PC-3 (cell line): ENCODE measurements at regions not wholly inside any gene's neighbourhood (a gene's known extent, or its start where the extent isn't known, plus 50 kb on each side); places are given as distances from the start of the nearest gene placed in this dataset.

ENCODE experiments used
- ATAC-seq: fragments of 200-7000 bp; cut with Tn5 transposase; 2 replicates; pipeline ENCODE4 v1.9.1; 2020; ENCODE audit warnings: mild to moderate bottlenecking, moderate library complexity
- BruUV-seq: library from RNA; stranded (reverse); fragments of 400-500 nt; replicated peaks from 2 replicates; lab custom pipeline; 2021; lab: Mats Ljungman, UMichigan
- CTCF ChIA-PET: fragments of 300-600 bp; sonication (Branson Sonifier 250); formaldehyde crosslinking; loops from one replicate; lab custom pipeline; 2022; ENCODE audit warnings: antibody characterized with exemption; lab: Charles Lee
- POLR2A ChIA-PET: fragments of 300-600 bp; sonication (Branson Sonifier 250); formaldehyde crosslinking; loops from one replicate; lab custom pipeline; 2022; ENCODE audit warnings: antibody characterized with exemption; ENCODE audit not compliant: unreplicated experiment; lab: Charles Lee
- DNase-seq: peaks from one replicate; pipeline ENCODE4 v3.0.0-alpha.2; 2015
- H2AFZ ChIP-seq: fragments of 300-600 bp; sonication (generic); 2 replicates; pipeline ENCODE4 v1.6.0; 2016; ENCODE audit warnings: antibody characterized with exemption, low read length
- H3F3A ChIP-seq: fragments of 300-600 bp; sonication (generic); one replicate; pipeline ENCODE4 v1.6.0; 2017; ENCODE audit warnings: antibody characterized with exemption, low read length, control low read depth, mild to moderate bottlenecking; ENCODE audit not compliant: unreplicated experiment
- H3K27ac ChIP-seq: fragments of 300-600 bp; sonication (generic); 2 replicates; pipeline ENCODE4 v1.5.1; 2016; ENCODE audit warnings: mild to moderate bottlenecking, low read length
- H3K27me3 ChIP-seq: fragments of 300-600 bp; sonication (generic); 2 replicates; pipeline ENCODE4 v1.6.1; 2016; ENCODE audit warnings: low read length, mixed read lengths
- H3K36me3 ChIP-seq: fragments of 300-600 bp; sonication (generic); 2 replicates; pipeline ENCODE4 v1.6.1; 2016; ENCODE audit warnings: low read depth, mixed run types, low read length, mixed read lengths
- H3K4me1 ChIP-seq: fragments of 300-600 bp; sonication (generic); 2 replicates; pipeline ENCODE4 v1.5.1; 2016; ENCODE audit warnings: low read length; ENCODE audit not compliant: insufficient read depth
- H3K4me2 ChIP-seq: fragments of 300-600 bp; sonication (generic); 2 replicates; pipeline ENCODE4 v1.6.0; 2016; ENCODE audit warnings: low read length
- H3K4me3 ChIP-seq: fragments of 300-600 bp; sonication (generic); 2 replicates; pipeline ENCODE4 v1.5.1; 2016; ENCODE audit warnings: mild to moderate bottlenecking, low read length, mixed read lengths
- H3K79me2 ChIP-seq: fragments of 300-600 bp; sonication (generic); 2 replicates; pipeline ENCODE4 v1.6.1; 2017; ENCODE audit warnings: low read length, mixed read lengths
- H3K9ac ChIP-seq: fragments of 300-600 bp; sonication (generic); 2 replicates; pipeline ENCODE4 v1.6.0; 2016; ENCODE audit warnings: mild to moderate bottlenecking, low read length
- H3K9me2 ChIP-seq: fragments of 300-600 bp; sonication (generic); replicated peaks from 2 replicates; pipeline ENCODE4 v1.6.1; 2016; ENCODE audit warnings: mixed run types, low read length, mixed read lengths
- H3K9me3 ChIP-seq: fragments of 300-600 bp; sonication (generic); 2 replicates; pipeline ENCODE4 v1.6.1; 2016; ENCODE audit warnings: low read length, mixed read lengths
- H4K20me1 ChIP-seq: fragments of 300-600 bp; sonication (generic); 2 replicates; pipeline ENCODE4 v1.6.1; 2016; ENCODE audit warnings: low read length, mixed read lengths
- EZH2 ChIP-seq: fragments of 300-600 bp; sonication (generic); IDR thresholded peaks from one replicate; pipeline ENCODE4 v1.6.1; 2017; ENCODE audit warnings: antibody characterized with exemption, mild to moderate bottlenecking, low read length; ENCODE audit not compliant: unreplicated experiment
- EZH2phosphoT487 ChIP-seq: fragments of 300-600 bp; sonication (generic); IDR thresholded peaks from 2 replicates; pipeline ENCODE4 v1.6.1; 2018; ENCODE audit warnings: mild to moderate bottlenecking, antibody characterized with exemption, low read length, borderline replicate concordance
- intact Hi-C: fragments of 100-400 bp; cut with micrococcal nuclease; formaldehyde crosslinking; loops from 2 replicates; pipeline ENCODE4 v1.9.0; 2023
- TF ChIP-seq, protein P1 (sequence below): fragments of 300-600 bp; sonication (generic); conservative IDR thresholded peaks from 2 replicates; pipeline ENCODE4 v1.5.1; 2017; ENCODE audit warnings: antibody characterized with exemption, low read depth, mild to moderate bottlenecking, low read length

DNA sequence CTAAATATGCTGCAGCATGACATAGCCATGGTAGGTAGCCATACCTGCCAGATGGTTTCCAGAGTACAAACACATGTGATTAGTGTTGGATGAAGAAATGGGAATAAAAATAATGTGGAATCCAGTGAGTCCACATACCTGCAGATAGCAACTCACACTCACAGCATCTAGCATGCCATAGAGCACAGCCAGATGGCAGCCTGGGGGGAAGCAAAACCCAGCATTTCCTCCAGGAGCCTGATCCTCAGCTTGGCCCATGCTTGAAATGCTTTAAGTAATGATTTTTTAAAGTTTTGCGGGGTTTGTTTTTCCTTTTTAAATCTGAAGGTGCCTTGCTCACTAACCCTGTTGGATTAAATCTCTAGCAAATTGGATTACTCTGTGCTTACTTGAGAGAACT is 535.1 kb downstream of the STK39 start:
- no peak for DNase-seq
- no peak overlapping the region for H3K4me3 ChIP-seq
- TF ChIP-seq, protein P1, sequence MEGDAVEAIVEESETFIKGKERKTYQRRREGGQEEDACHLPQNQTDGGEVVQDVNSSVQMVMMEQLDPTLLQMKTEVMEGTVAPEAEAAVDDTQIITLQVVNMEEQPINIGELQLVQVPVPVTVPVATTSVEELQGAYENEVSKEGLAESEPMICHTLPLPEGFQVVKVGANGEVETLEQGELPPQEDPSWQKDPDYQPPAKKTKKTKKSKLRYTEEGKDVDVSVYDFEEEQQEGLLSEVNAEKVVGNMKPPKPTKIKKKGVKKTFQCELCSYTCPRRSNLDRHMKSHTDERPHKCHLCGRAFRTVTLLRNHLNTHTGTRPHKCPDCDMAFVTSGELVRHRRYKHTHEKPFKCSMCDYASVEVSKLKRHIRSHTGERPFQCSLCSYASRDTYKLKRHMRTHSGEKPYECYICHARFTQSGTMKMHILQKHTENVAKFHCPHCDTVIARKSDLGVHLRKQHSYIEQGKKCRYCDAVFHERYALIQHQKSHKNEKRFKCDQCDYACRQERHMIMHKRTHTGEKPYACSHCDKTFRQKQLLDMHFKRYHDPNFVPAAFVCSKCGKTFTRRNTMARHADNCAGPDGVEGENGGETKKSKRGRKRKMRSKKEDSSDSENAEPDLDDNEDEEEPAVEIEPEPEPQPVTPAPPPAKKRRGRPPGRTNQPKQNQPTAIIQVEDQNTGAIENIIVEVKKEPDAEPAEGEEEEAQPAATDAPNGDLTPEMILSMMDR = no peak
- TF ChIP-seq EZH2phosphoT487 (no peak), EZH2 (no peak)
- no peak overlapping the region for H3K27ac ChIP-seq
- H3K79me2 ChIP-seq = no peaks in the 10 kb centered on the region
- no peaks in the 10 kb centered on the region for H3K4me1 ChIP-seq
- H4K20me1 ChIP-seq = no peaks in the 10 kb centered on the region
- H3K9me3 ChIP-seq = no peaks in the 10 kb centered on the region
- POLR2A ChIA-PET = no interaction called here
- H2AFZ ChIP-seq = no peak overlapping the region
- H3F3A ChIP-seq = no peaks in the 10 kb centered on the region
- H3K9me2 ChIP-seq = no peaks in the 10 kb centered on the region; the same call in 1 of the 2 replicates
- H3K36me3 ChIP-seq = no peaks in the 10 kb centered on the region
- CTCF ChIA-PET = no interaction called here
- no peak overlapping the region for H3K9ac ChIP-seq
- no peak overlapping the region for H3K4me2 ChIP-seq
- no peak for ATAC-seq
- no TSS peak for BruUV-seq
- intact Hi-C loops = no loop called here
- H3K27me3 ChIP-seq = no peaks in the 10 kb centered on the region

DNA sequence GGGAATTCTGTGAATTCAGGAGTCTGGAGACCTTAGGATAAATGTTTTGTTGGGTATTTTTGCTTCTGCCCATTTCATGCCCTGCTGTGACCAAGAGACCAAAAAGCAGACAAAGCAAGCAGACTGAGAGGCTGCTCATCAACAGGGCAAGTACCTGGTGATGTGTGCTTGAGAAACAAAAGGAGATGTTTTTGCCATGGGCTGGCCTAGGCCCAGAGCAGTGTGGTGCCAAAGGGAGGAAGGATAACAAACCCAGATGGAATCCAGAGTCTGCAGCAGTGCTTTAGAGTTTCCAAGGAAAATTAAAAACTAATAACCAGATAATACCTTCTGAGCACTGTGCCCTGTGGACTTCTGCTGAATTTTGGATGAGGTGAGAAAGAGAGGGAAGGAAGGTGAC is 538.4 kb downstream of the STK39 start:
- CTCF ChIA-PET = no interaction called here
- DNase-seq (no peak), ATAC-seq (no peak)
- H3K9ac ChIP-seq = no peak overlapping the region
- TF ChIP-seq EZH2phosphoT487 = no peak
- TF ChIP-seq, protein P1 = no peak
- TF ChIP-seq EZH2 = no peak
- no peaks in the 10 kb centered on the region; the same call in 1 of the 2 replicates for H3K9me2 ChIP-seq
- H2AFZ ChIP-seq = no peak overlapping the region
- POLR2A ChIA-PET = no interaction called here
- H3K9me3 ChIP-seq = no peaks in the 10 kb centered on the region
- no peaks in the 10 kb centered on the region; the same call in none of the 2 replicates for H3K27me3 ChIP-seq
- H3K79me2 ChIP-seq = no peaks in the 10 kb centered on the region
- H3K36me3 ChIP-seq = no peaks in the 10 kb centered on the region
- H3K27ac ChIP-seq = no peak overlapping the region
- no peaks in the 10 kb centered on the region for H3K4me1 ChIP-seq
- H3K4me2 ChIP-seq = no peak overlapping the region
- no peaks in the 10 kb centered on the region for H4K20me1 ChIP-seq
- H3K4me3 ChIP-seq = no peak overlapping the region
- intact Hi-C loops = no loop called here
- no TSS peak for BruUV-seq
- H3F3A ChIP-seq = no peaks in the 10 kb centered on the region

DNA sequence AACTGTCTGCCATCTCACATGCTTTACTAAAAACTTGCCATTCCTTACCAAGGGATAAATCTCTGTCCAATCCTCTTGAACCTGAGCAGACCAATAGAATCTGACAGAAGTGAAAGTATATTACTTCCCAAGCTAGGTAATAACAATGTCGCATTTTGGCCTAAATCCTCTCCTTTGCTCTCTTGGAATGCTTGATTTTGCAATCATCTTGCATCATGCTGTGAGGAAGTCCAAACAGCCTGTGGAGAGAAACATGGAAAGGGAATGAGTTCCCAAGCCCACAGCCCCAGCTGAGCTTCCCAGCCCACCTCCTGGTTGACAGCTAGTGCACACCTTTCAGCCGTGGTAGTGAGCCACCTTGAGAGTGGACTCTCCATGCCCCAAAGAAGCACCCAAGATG is 540.6 kb downstream of the STK39 start:
- no peaks in the 10 kb centered on the region for H3K4me1 ChIP-seq
- no peaks in the 10 kb centered on the region for H3F3A ChIP-seq
- intact Hi-C loops = no loop called here
- H2AFZ ChIP-seq = no peak overlapping the region
- POLR2A ChIA-PET = no interaction called here
- no peak overlapping the region for H3K4me3 ChIP-seq
- H3K9ac ChIP-seq = no peak overlapping the region
- H3K79me2 ChIP-seq = no peaks in the 10 kb centered on the region
- H3K9me2 ChIP-seq = no peaks in the 10 kb centered on the region; the same call in 1 of the 2 replicates
- H3K4me2 ChIP-seq = no peak overlapping the region
- no peaks in the 10 kb centered on the region; the same call in none of the 2 replicates for H3K27me3 ChIP-seq
- DNase-seq = no peak
- H4K20me1 ChIP-seq = no peaks in the 10 kb centered on the region
- BruUV-seq = no TSS peak
- no peak overlapping the region for H3K27ac ChIP-seq
- no peak for TF ChIP-seq EZH2phosphoT487
- TF ChIP-seq EZH2 = no peak
- TF ChIP-seq, protein P1 = no peak
- no peaks in the 10 kb centered on the region for H3K36me3 ChIP-seq
- H3K9me3 ChIP-seq = no peaks in the 10 kb centered on the region
- ATAC-seq = no peak
- CTCF ChIA-PET = no interaction called here
